HepG2 (cell line): ENCODE measurements at regions not wholly inside any gene's neighbourhood (a gene's known extent, or its start where the extent isn't known, plus 50 kb on each side); places are given as distances from the start of the nearest gene placed in this dataset.

ENCODE experiments used
- ATAC-seq: fragments of 200-7000 bp; cut with Tn5 transposase; 3 replicates; pipeline ENCODE4 v1.9.1; 2020; ENCODE audit warnings: mild to moderate bottlenecking, moderate library complexity
- BruUV-seq: library from RNA; stranded (reverse); fragments of 400-500 nt; replicated peaks from 2 replicates; lab custom pipeline; 2021; lab: Mats Ljungman, UMichigan
- CTCF ChIA-PET: fragments of 300-600 bp; formaldehyde crosslinking; extraction: SDS; loops from one replicate; lab custom pipeline; 2021; ENCODE audit warnings: low total read pairs, inconsistent platforms, low intra/inter-chr PET ratio; lab: Yijun Ruan, JAX
- POLR2A ChIA-PET: fragments of 350-600 bp; sonication (Branson Sonifier 250); formaldehyde crosslinking; loops from one replicate; lab custom pipeline; 2020; ENCODE audit warnings: antibody characterized with exemption, inconsistent platforms; lab: Yijun Ruan, JAX
- DNase-seq: peaks from one replicate; pipeline ENCODE4 v3.0.0-alpha.2; 2015; ENCODE audit warnings: low spot score
- FAIRE-seq: peaks from 3 replicates; lab custom pipeline; 2011; peaks lifted over from hg19 to GRCh38; lab: Jason Lieb, UNC
- H2AFZ ChIP-seq: one replicate; pipeline ENCODE4 v1.6.1; 2011; ENCODE audit warnings: low read length, inconsistent platforms
- H3K27ac ChIP-seq: fragments of 300-600 bp; 3 replicates; pipeline ENCODE4 v1.8.0; 2011; ENCODE audit warnings: mixed run types, mild to moderate bottlenecking, mixed read lengths, low read length, inconsistent platforms; ENCODE audit not compliant: insufficient read depth; ENCODE audit errors: extremely low read length
- H3K27me3 ChIP-seq, 2 experiments: fragments of 200-600 bp in 1 of 2; 2 replicates in 1 of 2; 3 replicates in 1 of 2; pipeline versions ENCODE4 v1.6.0 to v1.8.0; 2011; ENCODE audit warnings: low read length in 2 of 2, mild to moderate bottlenecking in 2 of 2, moderate library complexity in 2 of 2, inconsistent platforms in 1 of 2; ENCODE audit not compliant: insufficient read depth in 2 of 2, control insufficient read depth in 1 of 2
- H3K36me3 ChIP-seq, 2 experiments: fragments of 200-600 bp in 1 of 2; replicated peaks in 1 of 2; 2 replicates in 1 of 2; 3 replicates in 1 of 2; pipeline versions ENCODE4 v1.5.1 to v1.8.0; 2011; ENCODE audit warnings: low read length in 2 of 2, inconsistent platforms in 1 of 2; ENCODE audit not compliant: insufficient read depth in 2 of 2, control insufficient read depth in 1 of 2
- H3K4me1 ChIP-seq: 2 replicates; pipeline ENCODE4 v1.5.1; 2012; ENCODE audit warnings: low read length, inconsistent platforms; ENCODE audit not compliant: insufficient read depth
- H3K4me2 ChIP-seq: 2 replicates; pipeline ENCODE4 v1.6.0; 2011; ENCODE audit warnings: low read depth, low read length, inconsistent platforms
- H3K4me3 ChIP-seq, 3 experiments: fragments of 200-600 bp in 1 of 3; sonication (generic), shearing (Covaris generic) in 1 of 3; replicated peaks in 1 of 3; 2 replicates each; pipeline ENCODE4 v1.5.1; 2011 to 2016; ENCODE audit warnings: low read length in 3 of 3, inconsistent platforms in 2 of 3, low read depth in 2 of 3, mild to moderate bottlenecking in 2 of 3, control low read depth in 1 of 3, mixed read lengths in 1 of 3; ENCODE audit not compliant: insufficient read depth in 1 of 3
- H3K79me2 ChIP-seq: one replicate; pipeline ENCODE4 v1.6.1; 2011; ENCODE audit warnings: low read length, inconsistent platforms; ENCODE audit not compliant: insufficient read depth
- H3K9ac ChIP-seq: 2 replicates; pipeline ENCODE4 v1.6.0; 2011; ENCODE audit warnings: mild to moderate bottlenecking, low read depth, low read length, inconsistent platforms; ENCODE audit not compliant: insufficient read depth
- H3K9me3 ChIP-seq: 2 replicates; pipeline ENCODE4 v1.5.1; 2012; ENCODE audit warnings: mild to moderate bottlenecking, low read length
- H4K20me1 ChIP-seq: 2 replicates; pipeline ENCODE4 v1.6.0; 2011; ENCODE audit warnings: inconsistent platforms, mild to moderate bottlenecking, low read length, moderate library complexity; ENCODE audit not compliant: insufficient read depth
- ATF1 ChIP-seq: IDR thresholded peaks from 2 replicates; pipeline ENCODE4 v1.6.1; 2016; ENCODE audit warnings: mild to moderate bottlenecking, control low read depth
- CHD4 ChIP-seq: fragments of 200-600 bp; sonication (generic); IDR thresholded peaks from 2 replicates; pipeline ENCODE4 v1.7.0; 2017; ENCODE audit warnings: mild to moderate bottlenecking, low read length, borderline replicate concordance
- HIVEP1 ChIP-seq: sonication (generic); formaldehyde crosslinking; IDR thresholded peaks from 2 replicates; pipeline ENCODE4 v1.4.0; 2020; ENCODE audit warnings: mild to moderate bottlenecking, missing genetic modification reagents
- HOXA5 ChIP-seq: sonication (generic); formaldehyde crosslinking; IDR thresholded peaks from 2 replicates; pipeline ENCODE4 v1.4.0; 2020; ENCODE audit warnings: missing genetic modification reagents
- JARID2 ChIP-seq: sonication (generic); formaldehyde crosslinking; IDR thresholded peaks from 2 replicates; pipeline ENCODE4 v1.8.1; 2023; ENCODE audit warnings: missing genetic modification reagents, inconsistent platforms; ENCODE audit not compliant: insufficient replicate concordance
- SMAD9 ChIP-seq: sonication (generic); formaldehyde crosslinking; IDR thresholded peaks from 2 replicates; pipeline ENCODE4 v1.5.1; 2020; ENCODE audit warnings: mild to moderate bottlenecking, missing genetic modification reagents
- ZFP36 ChIP-seq: fragments of 150-350 bp; IDR thresholded peaks from 2 replicates; pipeline ENCODE4 v1.6.1; 2018; ENCODE audit warnings: borderline replicate concordance, low read length, low read depth; ENCODE audit not compliant: partially characterized antibody
- ZNF160 ChIP-seq: sonication (generic); formaldehyde crosslinking; IDR thresholded peaks from 2 replicates; pipeline ENCODE4 v1.8.0; 2022; ENCODE audit warnings: mild to moderate bottlenecking, inconsistent platforms, missing genetic modification reagents
- ZNF567 ChIP-seq: sonication (generic); formaldehyde crosslinking; IDR thresholded peaks from 2 replicates; pipeline ENCODE4 v1.8.1; 2023; ENCODE audit warnings: mild to moderate bottlenecking, missing genetic modification reagents, borderline replicate concordance
- ZNF589 ChIP-seq: sonication (generic); formaldehyde crosslinking; conservative IDR thresholded peaks from 2 replicates; pipeline ENCODE4 v1.8.0; 2022; ENCODE audit warnings: mild to moderate bottlenecking, moderate library complexity, missing genetic modification reagents
- WGBS: methylation state at CpG from one replicate; pipeline ENCODE4 v1.1.6; 2017; ENCODE audit warnings: low lambda C conversion rate; 5-methylcytosine and 5-hydroxymethylcytosine counted together
- in situ Hi-C: cut with HindIII; loops from 2 replicates; pipeline ENCODE4 v1.10.0; 2017; ENCODE audit warnings: low pct_unique_long_range_greater_than_20kb; ENCODE audit not compliant: extremely low pct_ligation_motif_present
- intact Hi-C: fragments of 100-400 bp; cut with micrococcal nuclease; formaldehyde crosslinking; loops from one replicate; pipeline ENCODE4 v1.10.0; 2022; ENCODE audit not compliant: unreplicated experiment
- TF ChIP-seq, protein P1 (sequence below): sonication (generic); formaldehyde crosslinking; IDR thresholded peaks from 2 replicates; pipeline ENCODE4 v1.5.0; 2020; ENCODE audit warnings: mild to moderate bottlenecking, missing genetic modification reagents, borderline replicate concordance
- TF ChIP-seq, protein P2 (sequence below): sonication (generic); formaldehyde crosslinking; IDR thresholded peaks from 2 replicates; pipeline ENCODE4 v1.9.0; 2021; ENCODE audit warnings: missing genetic modification reagents, mild to moderate bottlenecking, borderline replicate concordance
- TF ChIP-seq, protein P3 (sequence below): IDR thresholded peaks from 2 replicates; pipeline ENCODE4 v1.6.1; 2016; ENCODE audit warnings: mild to moderate bottlenecking
- TF ChIP-seq, protein P4 (sequence below): sonication (generic); formaldehyde crosslinking; IDR thresholded peaks from 2 replicates; pipeline ENCODE4 v1.4.0; 2020; ENCODE audit warnings: mild to moderate bottlenecking, missing genetic modification reagents

DNA sequence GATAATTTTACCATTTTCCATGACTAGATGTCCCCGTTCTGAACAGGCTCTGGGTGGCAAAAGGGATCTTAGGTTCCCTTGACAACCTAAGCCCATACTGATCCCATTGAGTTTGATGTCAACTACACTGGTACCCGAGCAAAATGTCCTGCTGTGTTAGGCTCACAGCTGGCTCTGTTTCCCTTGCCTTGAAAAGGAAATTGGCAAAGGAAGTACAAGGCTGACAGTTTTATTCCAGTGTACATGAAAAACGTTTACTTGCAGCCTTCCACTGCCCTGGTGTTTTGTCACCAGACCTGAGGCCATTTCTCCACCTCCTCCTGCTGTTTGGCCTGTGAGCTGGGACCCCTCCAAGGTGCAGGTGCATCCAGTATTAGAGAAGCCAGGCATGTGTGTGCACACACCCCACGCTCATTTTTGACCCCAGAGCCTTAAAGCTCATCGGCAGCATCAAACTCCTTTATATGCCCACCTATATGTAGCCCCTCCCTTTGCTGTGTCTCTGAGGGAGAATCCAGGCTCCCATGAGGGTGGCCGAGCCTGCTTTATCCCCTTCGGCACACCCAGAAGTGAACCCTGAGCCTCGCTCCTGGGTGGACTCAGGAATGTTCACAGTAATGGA lies 171.3 kb downstream of the NDUFA10 start:
- POLR2A ChIA-PET: no interaction called here
- no TSS peak for BruUV-seq
- DNase-seq: no peak
- FAIRE-seq: no peak
- no peaks in the 10 kb centered on the region for H3K36me3 ChIP-seq
- peaks cover 1 to 20% of the 10 kb centered on the region in 2 experiments; a peak in 2 of 5 replicates for H3K27me3 ChIP-seq
- H3K79me2 ChIP-seq: no peaks in the 10 kb centered on the region
- H2AFZ ChIP-seq: no peak overlapping the region
- H3K4me3 ChIP-seq: no peak overlapping the region
- no peaks in the 10 kb centered on the region for H4K20me1 ChIP-seq
- 11% methylated on average over 8 of the region's 8 CpGs for WGBS
- H3K9ac ChIP-seq: no peak overlapping the region
- no peak for TF ChIP-seq ATF1 (CRISPR knock-in tag)
- no peak for TF ChIP-seq ZFP36
- TF ChIP-seq, protein P1, sequence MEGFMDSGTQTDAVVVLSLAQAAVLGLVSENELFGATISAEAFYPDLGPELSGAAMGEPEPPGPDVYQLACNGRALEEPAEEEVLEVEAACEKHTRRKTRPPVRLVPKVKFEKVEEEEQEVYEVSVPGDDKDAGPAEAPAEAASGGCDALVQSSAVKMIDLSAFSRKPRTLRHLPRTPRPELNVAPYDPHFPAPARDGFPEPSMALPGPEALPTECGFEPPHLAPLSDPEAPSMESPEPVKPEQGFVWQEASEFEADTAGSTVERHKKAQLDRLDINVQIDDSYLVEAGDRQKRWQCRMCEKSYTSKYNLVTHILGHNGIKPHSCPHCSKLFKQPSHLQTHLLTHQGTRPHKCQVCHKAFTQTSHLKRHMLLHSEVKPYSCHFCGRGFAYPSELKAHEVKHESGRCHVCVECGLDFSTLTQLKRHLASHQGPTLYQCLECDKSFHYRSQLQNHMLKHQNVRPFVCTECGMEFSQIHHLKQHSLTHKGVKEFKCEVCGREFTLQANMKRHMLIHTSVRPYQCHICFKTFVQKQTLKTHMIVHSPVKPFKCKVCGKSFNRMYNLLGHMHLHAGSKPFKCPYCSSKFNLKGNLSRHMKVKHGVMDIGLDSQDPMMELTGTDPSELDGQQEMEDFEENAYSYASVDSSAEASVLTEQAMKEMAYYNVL (CRISPR knock-in tag): no peak
- TF ChIP-seq, protein P2, sequence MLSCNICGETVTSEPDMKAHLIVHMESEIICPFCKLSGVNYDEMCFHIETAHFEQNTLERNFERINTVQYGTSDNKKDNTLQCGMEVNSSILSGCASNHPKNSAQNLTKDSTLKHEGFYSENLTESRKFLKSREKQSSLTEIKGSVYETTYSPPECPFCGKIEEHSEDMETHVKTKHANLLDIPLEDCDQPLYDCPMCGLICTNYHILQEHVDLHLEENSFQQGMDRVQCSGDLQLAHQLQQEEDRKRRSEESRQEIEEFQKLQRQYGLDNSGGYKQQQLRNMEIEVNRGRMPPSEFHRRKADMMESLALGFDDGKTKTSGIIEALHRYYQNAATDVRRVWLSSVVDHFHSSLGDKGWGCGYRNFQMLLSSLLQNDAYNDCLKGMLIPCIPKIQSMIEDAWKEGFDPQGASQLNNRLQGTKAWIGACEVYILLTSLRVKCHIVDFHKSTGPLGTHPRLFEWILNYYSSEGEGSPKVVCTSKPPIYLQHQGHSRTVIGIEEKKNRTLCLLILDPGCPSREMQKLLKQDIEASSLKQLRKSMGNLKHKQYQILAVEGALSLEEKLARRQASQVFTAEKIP (CRISPR knock-in tag): no peak
- TF ChIP-seq ZNF160 (CRISPR knock-in tag): no peak
- no peak for TF ChIP-seq JARID2 (CRISPR knock-in tag)
- TF ChIP-seq, protein P3, sequence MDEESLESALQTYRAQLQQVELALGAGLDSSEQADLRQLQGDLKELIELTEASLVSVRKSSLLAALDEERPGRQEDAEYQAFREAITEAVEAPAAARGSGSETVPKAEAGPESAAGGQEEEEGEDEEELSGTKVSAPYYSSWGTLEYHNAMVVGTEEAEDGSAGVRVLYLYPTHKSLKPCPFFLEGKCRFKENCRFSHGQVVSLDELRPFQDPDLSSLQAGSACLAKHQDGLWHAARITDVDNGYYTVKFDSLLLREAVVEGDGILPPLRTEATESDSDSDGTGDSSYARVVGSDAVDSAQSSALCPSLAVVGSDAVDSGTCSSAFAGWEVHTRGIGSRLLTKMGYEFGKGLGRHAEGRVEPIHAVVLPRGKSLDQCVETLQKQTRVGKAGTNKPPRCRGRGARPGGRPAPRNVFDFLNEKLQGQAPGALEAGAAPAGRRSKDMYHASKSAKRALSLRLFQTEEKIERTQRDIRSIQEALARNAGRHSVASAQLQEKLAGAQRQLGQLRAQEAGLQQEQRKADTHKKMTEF (CRISPR knock-in tag): no peak
- TF ChIP-seq SMAD9 (CRISPR knock-in tag): no peak
- TF ChIP-seq, protein P4, sequence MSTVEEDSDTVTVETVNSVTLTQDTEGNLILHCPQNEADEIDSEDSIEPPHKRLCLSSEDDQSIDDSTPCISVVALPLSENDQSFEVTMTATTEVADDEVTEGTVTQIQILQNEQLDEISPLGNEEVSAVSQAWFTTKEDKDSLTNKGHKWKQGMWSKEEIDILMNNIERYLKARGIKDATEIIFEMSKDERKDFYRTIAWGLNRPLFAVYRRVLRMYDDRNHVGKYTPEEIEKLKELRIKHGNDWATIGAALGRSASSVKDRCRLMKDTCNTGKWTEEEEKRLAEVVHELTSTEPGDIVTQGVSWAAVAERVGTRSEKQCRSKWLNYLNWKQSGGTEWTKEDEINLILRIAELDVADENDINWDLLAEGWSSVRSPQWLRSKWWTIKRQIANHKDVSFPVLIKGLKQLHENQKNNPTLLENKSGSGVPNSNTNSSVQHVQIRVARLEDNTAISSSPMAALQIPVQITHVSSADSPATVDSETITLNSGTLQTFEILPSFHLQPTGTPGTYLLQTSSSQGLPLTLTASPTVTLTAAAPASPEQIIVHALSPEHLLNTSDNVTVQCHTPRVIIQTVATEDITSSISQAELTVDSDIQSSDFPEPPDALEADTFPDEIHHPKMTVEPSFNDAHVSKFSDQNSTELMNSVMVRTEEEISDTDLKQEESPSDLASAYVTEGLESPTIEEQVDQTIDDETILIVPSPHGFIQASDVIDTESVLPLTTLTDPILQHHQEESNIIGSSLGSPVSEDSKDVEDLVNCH: no peak
- TF ChIP-seq ZNF567 (CRISPR knock-in tag): no peak
- no peak for TF ChIP-seq CHD4
- TF ChIP-seq HIVEP1: no peak
- no peak for TF ChIP-seq ZNF589 (CRISPR knock-in tag)
- no peak for TF ChIP-seq HOXA5
- TF ChIP-seq, all 625 proteins: peak for 0
- H3K4me2 ChIP-seq: no peak overlapping the region
- CTCF ChIA-PET: no interaction called here
- no peaks in the 10 kb centered on the region for H3K9me3 ChIP-seq
- H3K27ac ChIP-seq: no peak overlapping the region
- intact Hi-C loops (no loop called here), in situ Hi-C loops (no loop called here)
- no peak for ATAC-seq
- 0 out of 2 replicates have a peak, but pooled peaks cover 6% of the 10 kb centered on the region for H3K4me1 ChIP-seq
